GM19395 (cell line): ENCODE measurements at regions not wholly inside any gene's neighbourhood (a gene's known extent, or its start where the extent isn't known, plus 50 kb on each side); places are given as distances from the start of the nearest gene placed in this dataset.
A peak's percentile ranks its signal among the peaks of the same experiment; 100 is the strongest.
"Not testable (repeated sequence)": the region's sequence is repeated elsewhere in the genome, so short reads cannot be mapped to it uniquely, and the experiment has no call there.

Experiments used
- ATAC-seq: cut with Tn5 transposase; IDR thresholded peaks from one replicate; pipeline ENCODE4 v1.9.1; 2021; ENCODE audit warnings: mild to moderate bottlenecking, moderate library complexity; ENCODE audit not compliant: unreplicated experiment

- ATAC-seq, result no peak
These were observed 116.3 kb upstream of the CHD6 start for GRCh38 chr20:41734506-41734945.

DNA sequence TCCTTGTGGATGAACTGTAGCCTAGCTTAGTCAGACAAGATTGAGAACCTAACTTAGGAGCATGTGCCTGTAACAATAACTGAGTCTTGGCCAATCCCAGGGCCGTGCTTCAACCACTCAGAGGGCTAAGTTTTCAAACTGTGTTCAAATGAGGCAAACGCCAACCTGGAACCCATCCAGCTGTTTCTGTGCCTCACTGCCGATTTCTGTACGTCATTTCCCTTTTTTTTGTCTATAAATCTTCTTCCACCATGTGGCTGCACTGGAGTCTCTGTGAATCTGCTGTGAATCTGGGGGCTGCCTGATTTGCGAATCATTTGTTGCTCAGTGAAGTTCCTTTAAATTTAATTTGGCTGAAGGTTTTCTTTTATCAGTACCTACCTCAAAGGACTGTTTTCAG lies 115.0 kb upstream of the CHD6 start:
- ATAC-seq, result no peak

GRCh38 chr20:41731198-41731597 lies 113.0 kb upstream of the CHD6 start:
- not testable (repeated sequence) for ATAC-seq

DNA sequence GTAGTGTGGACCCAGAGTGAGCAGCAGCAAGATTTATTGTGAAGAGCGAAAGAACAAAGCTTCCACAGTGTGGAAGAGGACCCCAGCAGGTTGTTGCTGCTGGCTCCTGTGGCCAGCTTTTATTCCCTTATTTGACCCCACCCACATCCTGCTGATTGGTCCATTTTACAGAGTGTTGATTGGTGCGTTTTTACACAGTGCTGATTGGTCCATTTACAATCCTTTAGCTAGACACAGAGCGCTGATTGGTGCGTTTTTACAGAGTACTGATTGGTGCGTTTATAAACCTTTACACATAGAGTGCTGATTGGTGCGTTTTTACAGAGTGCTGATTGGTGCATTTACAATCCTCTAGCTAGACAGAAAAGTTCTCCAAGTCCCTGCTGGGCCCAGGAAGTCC lies 109.5 kb upstream of the CHD6 start:
- ATAC-seq, result not testable (repeated sequence)

DNA sequence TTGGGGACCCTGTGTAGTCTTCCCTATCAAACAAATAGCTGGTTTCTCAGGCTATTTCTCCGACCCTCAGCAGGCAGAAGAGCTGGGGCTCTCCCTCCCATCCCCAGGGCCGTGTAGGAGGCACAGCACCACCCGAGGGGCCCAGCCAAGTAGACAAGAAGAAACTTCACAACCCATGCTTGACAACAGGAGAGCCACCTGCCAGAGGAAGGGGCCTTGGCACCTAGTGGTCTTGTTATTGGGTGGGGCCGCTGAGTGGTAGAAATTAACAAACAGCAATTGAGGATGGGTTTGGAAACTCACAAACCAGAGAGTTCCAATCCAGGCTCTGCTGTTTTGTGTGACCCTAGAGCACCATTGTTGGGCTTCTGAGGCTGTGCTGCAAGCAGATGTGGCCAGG lies 108.5 kb upstream of the CHD6 start:
- ATAC-seq, result no peak

DNA sequence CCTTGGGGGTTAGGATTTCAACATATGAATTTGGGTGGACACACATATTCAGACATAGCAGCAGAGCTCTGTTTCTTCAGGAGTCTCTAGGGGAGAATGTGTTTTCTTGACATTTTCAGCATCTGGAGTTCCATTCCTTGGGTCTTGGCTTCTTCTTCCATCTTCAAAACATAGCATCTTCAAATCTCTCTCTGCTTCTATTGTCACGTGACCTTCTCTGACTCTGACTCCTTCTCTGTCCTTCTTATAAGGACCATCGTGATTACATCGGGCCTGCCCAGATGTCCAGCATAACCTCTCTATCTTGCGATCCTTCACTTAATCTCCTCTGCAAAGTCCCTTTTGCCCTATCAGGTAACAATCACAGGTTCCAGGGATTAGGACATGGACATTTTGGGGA lies 101.0 kb upstream of the CHD6 start:
- no peak for ATAC-seq

- ATAC-seq, result no peak
These were observed 99.3 kb upstream of the CHD6 start for GRCh38 chr20:41717483-41717882.

DNA sequence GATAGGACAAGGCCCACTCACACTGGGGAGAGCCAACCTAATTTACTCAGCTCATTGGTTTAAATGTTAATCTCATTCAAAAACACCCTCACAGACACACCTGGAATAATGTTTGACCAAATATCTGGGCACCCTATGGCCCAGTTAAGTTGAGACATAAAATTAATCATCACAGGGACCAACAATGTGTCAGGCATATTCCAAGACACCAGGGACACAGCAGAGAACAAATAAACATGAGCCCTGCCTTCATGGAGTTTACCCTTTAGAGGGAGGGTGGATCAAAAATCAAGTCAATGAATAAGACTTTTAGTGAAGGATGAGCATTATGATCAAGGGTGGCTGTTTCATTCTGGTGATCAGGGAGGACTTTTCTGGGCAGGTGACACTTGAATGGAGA lies 98.7 kb upstream of the CHD6 start:
- ATAC-seq, result no peak

DNA sequence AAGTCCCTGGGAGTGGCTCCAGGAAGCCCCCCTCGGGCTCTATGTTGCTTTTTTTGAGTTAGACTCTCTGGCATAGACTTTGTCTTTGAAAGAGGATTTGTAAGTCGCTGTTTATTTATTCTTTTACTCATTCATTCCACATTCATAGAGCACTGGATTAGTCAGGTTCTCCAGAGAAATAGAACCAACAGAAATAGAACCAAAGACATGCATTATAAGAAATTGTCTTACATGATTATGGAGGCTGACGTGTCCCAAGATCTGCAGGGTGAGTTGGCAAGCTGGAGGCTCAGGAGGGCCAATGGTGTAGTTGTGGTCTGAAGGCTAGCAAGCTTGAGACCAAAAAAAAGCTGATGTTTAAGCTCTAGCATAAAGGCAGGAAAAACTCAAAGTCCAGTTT lies 98.3 kb upstream of the CHD6 start:
- ATAC-seq, result no peak

GRCh38 chr20:41715526-41715925 lies 97.3 kb upstream of the CHD6 start:
- ATAC-seq, result no peak

- ATAC-seq, result no peak
These were observed 95.9 kb upstream of the CHD6 start for GRCh38 chr20:41714030-41714429.

GRCh38 chr20:41704896-41705295 lies 86.7 kb upstream of the CHD6 start:
- ATAC-seq, result no peak

DNA sequence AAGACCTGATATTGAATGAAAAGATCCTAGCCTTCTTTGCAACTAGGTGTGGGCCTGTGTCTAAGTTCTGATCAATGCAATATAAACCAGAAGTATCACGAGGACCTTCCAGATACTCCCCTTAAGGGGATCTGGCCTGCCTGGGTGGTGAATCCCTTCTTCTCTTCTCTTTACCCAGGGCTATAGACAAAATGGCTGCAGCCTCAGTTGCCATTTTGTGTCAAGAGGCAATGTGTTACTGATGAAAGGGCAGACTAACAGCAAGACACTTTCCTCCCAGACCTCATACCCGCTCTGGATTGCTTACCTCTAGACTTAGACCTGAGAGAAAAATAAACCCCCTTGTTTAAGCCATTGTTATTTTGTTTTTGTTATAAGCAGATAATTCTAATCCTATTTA lies 84.5 kb upstream of the CHD6 start:
- ATAC-seq, result no peak

DNA sequence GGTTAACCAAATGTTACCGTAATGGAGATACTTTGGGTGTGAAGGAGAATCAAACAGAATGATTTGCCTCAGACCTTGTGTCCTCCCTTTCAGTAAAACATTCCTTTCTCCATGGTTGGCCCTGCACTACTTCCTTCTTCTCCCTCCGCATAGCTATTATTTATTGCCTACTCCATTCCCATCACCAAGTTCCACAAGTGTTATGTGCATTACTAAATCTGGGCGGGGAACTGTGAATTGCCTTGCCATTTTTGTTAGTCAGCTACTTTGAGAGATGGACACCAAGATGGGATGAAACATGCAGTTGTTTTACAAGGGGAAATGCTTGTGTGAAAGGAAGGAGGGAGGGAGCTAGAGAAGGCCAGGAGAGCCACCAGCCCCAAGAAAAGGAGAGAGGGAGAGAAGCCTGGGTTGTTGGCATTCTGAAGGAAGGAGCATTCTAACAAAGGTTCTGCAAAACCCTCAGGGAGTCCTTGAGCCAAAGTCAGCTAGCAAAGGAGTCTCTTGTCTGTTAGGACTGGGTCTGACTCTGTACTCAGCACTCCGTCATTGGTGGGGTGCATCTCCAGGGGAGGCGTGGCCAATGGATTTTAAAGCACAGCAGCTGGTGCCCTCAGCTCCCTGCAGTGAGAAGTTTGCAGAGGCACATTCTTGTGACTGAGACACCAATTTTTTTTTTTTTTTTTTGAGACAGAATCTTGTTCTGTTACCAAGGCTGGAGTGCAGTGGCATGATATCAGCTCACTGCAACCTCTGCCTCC lies 83.6 kb upstream of the CHD6 start:
- ATAC-seq, result no peak

GRCh38 chr20:41699673-41700072 lies 81.5 kb upstream of the CHD6 start:
- ATAC-seq, result not testable (repeated sequence)

DNA sequence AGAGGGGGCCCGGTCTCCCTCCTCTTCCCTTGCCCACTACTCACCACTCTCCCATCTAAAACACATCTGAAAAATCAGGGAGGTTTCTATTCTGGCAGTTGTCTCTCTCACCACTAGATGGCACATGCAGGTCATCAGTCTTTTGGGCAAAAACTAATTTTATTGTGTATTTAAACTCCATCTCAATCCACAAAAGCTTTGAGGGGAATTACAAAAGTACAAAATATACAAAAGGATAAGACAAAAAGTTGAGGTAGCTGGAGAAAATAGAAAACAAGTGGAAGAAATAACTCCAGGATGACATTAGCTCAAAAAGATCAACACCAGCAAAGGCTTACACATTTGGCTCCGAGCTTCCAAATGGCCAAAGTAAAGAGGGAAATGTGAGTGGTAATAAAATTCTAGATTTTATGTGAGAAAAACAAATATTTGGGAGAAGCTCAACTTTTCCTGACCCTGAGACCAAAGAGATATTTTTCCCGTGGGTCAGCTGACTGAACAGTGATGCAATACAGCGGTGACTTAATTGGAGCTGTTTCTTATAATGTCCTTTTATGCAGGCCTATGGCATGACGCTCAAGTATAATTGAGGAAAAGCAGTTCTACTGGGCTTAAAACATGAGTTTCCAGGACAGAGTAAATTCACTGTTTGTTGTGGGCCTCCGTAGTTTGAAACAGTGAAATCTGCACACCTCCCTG lies 79.8 kb upstream of the CHD6 start:
- no peak for ATAC-seq

- no peak for ATAC-seq
These were observed 78.3 kb upstream of the CHD6 start for GRCh38 chr20:41696428-41696827.

DNA sequence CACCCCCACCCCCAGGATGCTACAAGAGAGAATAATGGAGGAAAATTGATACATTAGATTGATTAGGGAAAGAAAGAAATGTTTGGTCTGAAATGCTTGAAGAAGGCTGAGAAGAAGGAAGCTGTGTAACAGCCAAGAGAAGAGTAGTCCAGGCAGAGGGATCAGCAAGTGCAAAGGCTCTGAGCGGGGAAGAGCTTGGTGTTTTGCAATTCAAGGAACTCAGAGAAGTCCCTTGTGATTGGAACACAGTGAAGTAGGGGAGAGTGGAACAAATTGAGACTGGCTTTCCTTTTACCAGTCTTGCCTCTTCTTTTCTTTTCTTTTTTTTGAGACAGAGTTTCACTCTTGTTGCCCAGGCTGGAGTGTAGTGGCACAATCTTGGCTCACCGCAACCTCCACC lies 76.6 kb upstream of the CHD6 start:
- no peak for ATAC-seq

DNA sequence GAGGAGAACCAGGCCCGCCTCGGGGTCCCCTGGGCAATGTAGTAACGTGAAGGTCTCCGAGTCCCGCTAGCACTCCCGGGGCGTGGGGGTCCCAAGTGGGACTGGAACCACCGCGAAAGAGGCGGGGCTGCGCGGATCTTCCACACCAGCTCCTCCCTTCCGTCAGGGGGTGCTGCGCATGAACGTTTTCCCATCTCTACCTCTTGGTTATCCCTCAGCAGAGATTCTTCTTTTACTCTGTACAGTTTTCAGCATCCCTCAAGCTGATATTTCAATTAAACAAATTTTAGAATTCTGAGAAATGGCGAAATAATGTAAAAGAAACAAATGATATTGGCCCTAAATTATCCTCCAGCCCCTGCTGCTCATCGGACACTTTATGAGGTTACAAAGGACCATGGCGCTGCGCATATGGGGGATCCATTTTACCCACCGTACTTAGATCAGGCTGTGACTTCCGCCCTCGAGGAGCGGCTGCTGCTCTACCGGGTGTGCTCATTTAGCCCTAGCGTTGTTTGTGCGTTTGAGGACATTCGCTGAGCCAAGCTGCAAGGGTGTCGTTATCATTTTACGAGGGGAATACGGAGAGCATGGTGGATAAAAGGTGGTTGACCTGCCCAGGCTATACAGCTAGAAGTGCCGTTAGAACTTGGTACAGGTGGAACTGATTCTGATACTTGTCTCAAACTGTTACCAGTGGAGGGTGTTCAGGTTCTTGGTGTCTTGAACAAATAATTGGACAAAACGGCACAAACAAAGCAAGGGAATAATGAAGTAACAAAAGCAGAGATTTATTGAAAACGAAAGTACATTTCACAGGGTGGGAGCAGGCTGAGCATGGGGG lies 75.2 kb upstream of the CHD6 start:
- ATAC-seq, result peak; percentile 84

- ATAC-seq, result peak; percentile 70
These were observed 74.4 kb upstream of the CHD6 start for GRCh38 chr20:41692479-41693135.

- no peak for ATAC-seq
These were observed 73.3 kb upstream of the CHD6 start for GRCh38 chr20:41691443-41691842.
